Neural progenitor cell (in vitro differentiated cells): ENCODE measurements at regions not wholly inside any gene's neighbourhood (a gene's known extent, or its start where the extent isn't known, plus 50 kb on each side); places are given as distances from the start of the nearest gene placed in this dataset.

Experiments
- EZH2 ChIP-seq: fragments of 200-600 bp; sonication (generic); IDR thresholded peaks from 2 replicates; pipeline ENCODE4 v1.6.1; 2017; ENCODE audit warnings: antibody characterized with exemption, mild to moderate bottlenecking, moderate library complexity
- EZH2phosphoT487 ChIP-seq: fragments of 200-600 bp; sonication (generic); IDR thresholded peaks from 2 replicates; pipeline ENCODE4 v1.6.1; 2017; ENCODE audit warnings: antibody characterized with exemption
- TF ChIP-seq, protein P1 (sequence below): fragments of 200-600 bp; sonication (generic); IDR thresholded peaks from 2 replicates; pipeline ENCODE4 v1.5.1; 2017; ENCODE audit warnings: antibody characterized with exemption, mild to moderate bottlenecking

DNA sequence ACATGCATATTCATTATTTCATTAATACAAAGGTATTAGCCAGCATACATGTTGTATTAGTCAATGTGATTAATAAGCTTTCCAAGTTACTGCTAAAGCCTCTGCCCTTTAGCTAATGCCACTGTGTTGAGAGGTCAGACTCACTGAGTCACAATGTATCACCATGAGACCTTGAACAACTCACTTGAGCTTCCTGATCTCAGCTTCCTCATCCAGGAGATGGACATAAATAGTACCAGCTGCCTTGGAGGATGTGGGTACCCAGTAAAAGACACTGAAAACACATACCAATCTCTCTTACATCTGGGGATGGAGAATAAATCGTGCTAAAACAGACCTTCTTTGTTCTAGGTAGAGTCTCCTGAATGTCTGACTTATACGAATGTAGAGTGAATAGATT, 224.6 kb downstream of the EPHA4 start:
- TF ChIP-seq, protein P1, sequence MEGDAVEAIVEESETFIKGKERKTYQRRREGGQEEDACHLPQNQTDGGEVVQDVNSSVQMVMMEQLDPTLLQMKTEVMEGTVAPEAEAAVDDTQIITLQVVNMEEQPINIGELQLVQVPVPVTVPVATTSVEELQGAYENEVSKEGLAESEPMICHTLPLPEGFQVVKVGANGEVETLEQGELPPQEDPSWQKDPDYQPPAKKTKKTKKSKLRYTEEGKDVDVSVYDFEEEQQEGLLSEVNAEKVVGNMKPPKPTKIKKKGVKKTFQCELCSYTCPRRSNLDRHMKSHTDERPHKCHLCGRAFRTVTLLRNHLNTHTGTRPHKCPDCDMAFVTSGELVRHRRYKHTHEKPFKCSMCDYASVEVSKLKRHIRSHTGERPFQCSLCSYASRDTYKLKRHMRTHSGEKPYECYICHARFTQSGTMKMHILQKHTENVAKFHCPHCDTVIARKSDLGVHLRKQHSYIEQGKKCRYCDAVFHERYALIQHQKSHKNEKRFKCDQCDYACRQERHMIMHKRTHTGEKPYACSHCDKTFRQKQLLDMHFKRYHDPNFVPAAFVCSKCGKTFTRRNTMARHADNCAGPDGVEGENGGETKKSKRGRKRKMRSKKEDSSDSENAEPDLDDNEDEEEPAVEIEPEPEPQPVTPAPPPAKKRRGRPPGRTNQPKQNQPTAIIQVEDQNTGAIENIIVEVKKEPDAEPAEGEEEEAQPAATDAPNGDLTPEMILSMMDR: no peak
- TF ChIP-seq EZH2: no peak
- TF ChIP-seq EZH2phosphoT487: no peak
